OCI-LY7 (cell line): ENCODE measurements at regions not wholly inside any gene's neighbourhood (a gene's known extent, or its start where the extent isn't known, plus 50 kb on each side); places are given as distances from the start of the nearest gene placed in this dataset.
A peak's percentile ranks its signal among the peaks of the same experiment; 100 is the strongest.

ENCODE experiments used
- EZH2phosphoT487 ChIP-seq: fragments of 200-600 bp; sonication (generic); IDR thresholded peaks from 2 replicates; pipeline ENCODE4 v1.6.1; 2018; ENCODE audit warnings: low read depth, borderline replicate concordance, mild to moderate bottlenecking, mixed run types, antibody characterized with exemption, low read length, moderate library complexity, mixed read lengths
- TF ChIP-seq, protein P1 (sequence below): fragments of 200-600 bp; sonication (generic); conservative IDR thresholded peaks from 2 replicates; pipeline ENCODE4 v1.5.1; 2014; ENCODE audit warnings: mild to moderate bottlenecking, antibody characterized with exemption, low read length, moderate library complexity, mixed read lengths

DNA sequence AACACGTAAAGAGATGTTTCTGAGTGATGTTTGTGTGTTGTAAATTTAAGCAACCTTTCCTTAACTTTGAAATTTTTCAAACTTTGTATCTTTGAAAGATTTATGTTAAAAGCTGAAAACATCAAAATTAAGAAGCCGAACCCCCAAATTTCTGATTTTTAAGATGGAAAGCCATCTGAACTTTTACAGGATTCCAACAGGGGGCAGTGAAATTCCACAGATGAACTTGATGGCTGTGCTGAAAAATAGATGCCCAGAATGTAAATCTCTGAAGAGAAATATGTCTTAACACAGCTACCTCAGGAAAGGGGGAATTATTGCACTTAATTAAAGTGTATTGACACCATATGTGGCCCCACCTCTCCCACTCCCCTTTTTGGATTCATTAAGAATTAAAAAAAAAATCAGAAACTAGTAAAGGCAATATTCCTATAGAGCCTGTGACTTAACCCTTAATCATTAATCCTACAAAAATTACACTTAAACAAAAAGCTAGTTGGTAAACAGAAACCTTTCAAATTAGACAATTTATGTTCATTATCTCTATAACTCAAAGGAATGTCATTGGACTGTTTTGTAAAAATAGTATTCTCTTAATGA, 597.9 kb downstream of the KCNJ2 start:
- TF ChIP-seq, protein P1, sequence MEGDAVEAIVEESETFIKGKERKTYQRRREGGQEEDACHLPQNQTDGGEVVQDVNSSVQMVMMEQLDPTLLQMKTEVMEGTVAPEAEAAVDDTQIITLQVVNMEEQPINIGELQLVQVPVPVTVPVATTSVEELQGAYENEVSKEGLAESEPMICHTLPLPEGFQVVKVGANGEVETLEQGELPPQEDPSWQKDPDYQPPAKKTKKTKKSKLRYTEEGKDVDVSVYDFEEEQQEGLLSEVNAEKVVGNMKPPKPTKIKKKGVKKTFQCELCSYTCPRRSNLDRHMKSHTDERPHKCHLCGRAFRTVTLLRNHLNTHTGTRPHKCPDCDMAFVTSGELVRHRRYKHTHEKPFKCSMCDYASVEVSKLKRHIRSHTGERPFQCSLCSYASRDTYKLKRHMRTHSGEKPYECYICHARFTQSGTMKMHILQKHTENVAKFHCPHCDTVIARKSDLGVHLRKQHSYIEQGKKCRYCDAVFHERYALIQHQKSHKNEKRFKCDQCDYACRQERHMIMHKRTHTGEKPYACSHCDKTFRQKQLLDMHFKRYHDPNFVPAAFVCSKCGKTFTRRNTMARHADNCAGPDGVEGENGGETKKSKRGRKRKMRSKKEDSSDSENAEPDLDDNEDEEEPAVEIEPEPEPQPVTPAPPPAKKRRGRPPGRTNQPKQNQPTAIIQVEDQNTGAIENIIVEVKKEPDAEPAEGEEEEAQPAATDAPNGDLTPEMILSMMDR: peak; percentile 96
- TF ChIP-seq EZH2phosphoT487: no peak
